Testis (tissue), 2 donors: ENCODE measurements at regions not wholly inside any gene's neighbourhood (a gene's known extent, or its start where the extent isn't known, plus 50 kb on each side); places are given as distances from the start of the nearest gene placed in this dataset.
"Not testable (repeated sequence)": the region's sequence is repeated elsewhere in the genome, so short reads cannot be mapped to it uniquely, and the experiment has no call there.

Experiments
- DNase-seq: peaks from one replicate; pipeline ENCODE4 v3.0.0-alpha.2; 2019
- H3K27ac ChIP-seq, 2 donors: fragments of 200-600 bp; sonication (generic); one replicate each; pipeline ENCODE4 v1.5.1; 2019
- H3K27me3 ChIP-seq: fragments of 200-600 bp; sonication (generic); one replicate; pipeline ENCODE4 v1.5.1; 2019
- H3K36me3 ChIP-seq: fragments of 200-600 bp; sonication (generic); one replicate; pipeline ENCODE4 v1.5.1; 2017; ENCODE audit warnings: low read depth; ENCODE audit errors: missing control alignments
- H3K4me1 ChIP-seq: fragments of 200-600 bp; sonication (generic); one replicate; pipeline ENCODE4 v1.5.1; 2019
- H3K4me3 ChIP-seq, 2 donors: fragments of 200-600 bp; sonication (generic); one replicate each; pipeline ENCODE4 v1.5.1; 2017 to 2019
- H3K9me3 ChIP-seq: fragments of 200-600 bp; sonication (generic); one replicate; pipeline ENCODE4 v1.5.1; 2017
- POLR2A ChIP-seq: fragments of 450-650 bp; IDR thresholded peaks from one replicate; pipeline ENCODE4 v1.6.1; 2017; ENCODE audit warnings: antibody characterized with exemption, mild to moderate bottlenecking, moderate library complexity
- WGBS, 2 donors: methylation state at CpG; one replicate each; pipeline ENCODE4 v1.1.5; 2018; 5-methylcytosine and 5-hydroxymethylcytosine counted together
- intact Hi-C: fragments of 100-400 bp; cut with DNase I; formaldehyde crosslinking; loops from one replicate; pipeline ENCODE4 v1.15.1; 2023; ENCODE audit warnings: low total_unique reads
- TF ChIP-seq, protein P1 (sequence below), 3 experiments: fragments of 450-650 bp in 2 of 3; fragments of 200-600 bp in 1 of 3; sonication (generic) in 1 of 3; IDR thresholded peaks; one replicate each; pipeline ENCODE4 v1.5.1; 2016 to 2019; ENCODE audit warnings: antibody characterized with exemption in 3 of 3, mild to moderate bottlenecking in 2 of 3, moderate library complexity in 1 of 3

DNA sequence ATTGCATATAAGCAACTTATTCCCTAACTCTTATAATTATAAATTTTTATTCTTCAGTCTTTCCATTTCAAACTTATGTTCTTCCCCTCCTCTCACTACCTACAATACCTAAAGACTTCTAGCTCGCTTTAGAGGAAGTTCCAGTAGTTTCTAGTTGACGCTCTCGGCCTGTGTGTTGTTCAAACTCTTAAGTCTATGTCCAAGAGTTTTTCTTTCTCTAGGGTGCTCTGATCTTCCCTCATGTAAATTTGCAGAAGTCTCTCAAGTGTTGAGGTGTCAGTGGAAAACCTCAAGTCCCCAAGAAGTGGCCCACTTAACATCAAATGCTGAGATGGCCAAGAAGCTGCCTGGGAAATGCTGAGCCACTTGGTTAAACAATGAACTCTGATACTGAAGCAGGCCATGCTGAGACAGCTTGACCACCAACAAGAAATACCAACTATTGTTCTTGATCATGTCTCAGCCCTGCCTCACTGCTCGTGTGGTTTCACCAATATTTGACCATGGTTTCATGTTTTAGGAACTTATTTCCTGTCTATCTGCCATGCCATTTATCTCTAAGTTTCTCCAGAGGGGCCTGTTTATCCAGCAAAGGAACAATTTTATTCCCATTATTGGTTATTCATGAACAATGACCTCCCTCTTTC is 100.9 kb upstream of the TCF21 start:
- no peaks in the 10 kb centered on the region for H3K36me3 ChIP-seq
- DNase-seq, result no peak
- intact Hi-C loops, result no loop called here
- H3K4me1 ChIP-seq, result no peaks in the 10 kb centered on the region
- WGBS, 2 donors, result 95 to 97% methylated on average over 4 of the region's 4 CpGs
- H3K9me3 ChIP-seq, result no peaks in the 10 kb centered on the region
- no peaks in the 10 kb centered on the region for H3K27me3 ChIP-seq
- no peak overlapping the region for H3K27ac ChIP-seq
- no peak for TF ChIP-seq POLR2A
- TF ChIP-seq, protein P1, sequence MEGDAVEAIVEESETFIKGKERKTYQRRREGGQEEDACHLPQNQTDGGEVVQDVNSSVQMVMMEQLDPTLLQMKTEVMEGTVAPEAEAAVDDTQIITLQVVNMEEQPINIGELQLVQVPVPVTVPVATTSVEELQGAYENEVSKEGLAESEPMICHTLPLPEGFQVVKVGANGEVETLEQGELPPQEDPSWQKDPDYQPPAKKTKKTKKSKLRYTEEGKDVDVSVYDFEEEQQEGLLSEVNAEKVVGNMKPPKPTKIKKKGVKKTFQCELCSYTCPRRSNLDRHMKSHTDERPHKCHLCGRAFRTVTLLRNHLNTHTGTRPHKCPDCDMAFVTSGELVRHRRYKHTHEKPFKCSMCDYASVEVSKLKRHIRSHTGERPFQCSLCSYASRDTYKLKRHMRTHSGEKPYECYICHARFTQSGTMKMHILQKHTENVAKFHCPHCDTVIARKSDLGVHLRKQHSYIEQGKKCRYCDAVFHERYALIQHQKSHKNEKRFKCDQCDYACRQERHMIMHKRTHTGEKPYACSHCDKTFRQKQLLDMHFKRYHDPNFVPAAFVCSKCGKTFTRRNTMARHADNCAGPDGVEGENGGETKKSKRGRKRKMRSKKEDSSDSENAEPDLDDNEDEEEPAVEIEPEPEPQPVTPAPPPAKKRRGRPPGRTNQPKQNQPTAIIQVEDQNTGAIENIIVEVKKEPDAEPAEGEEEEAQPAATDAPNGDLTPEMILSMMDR (IDR thresholded peaks at IDR 0.05), result no peak
- H3K4me3 ChIP-seq, result no peak overlapping the region

DNA sequence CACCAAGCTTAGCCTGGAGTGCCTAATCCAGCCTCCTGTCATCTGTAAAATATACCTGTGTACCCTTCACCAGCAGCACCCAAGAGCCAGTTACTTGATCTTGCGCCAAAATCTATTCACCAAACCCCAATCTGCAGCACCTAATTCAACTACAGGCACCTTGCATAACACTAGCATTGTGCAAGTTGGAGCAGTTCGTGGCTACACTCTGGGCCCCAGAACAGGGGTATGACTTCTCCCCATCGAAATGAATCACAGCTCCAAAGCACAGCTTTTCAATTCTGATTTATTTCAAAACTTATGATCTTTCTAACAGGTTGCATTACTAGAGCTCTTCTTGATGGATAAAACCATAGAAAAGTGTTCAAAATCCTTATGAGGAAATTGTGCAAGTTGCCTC is 100.4 kb upstream of the TCF21 start:
- intact Hi-C loops, result no loop called here
- no peaks in the 10 kb centered on the region for H3K27me3 ChIP-seq
- TF ChIP-seq, protein P1 (IDR thresholded peaks at IDR 0.05), result no peak
- no peak for TF ChIP-seq POLR2A
- H3K4me1 ChIP-seq, result no peaks in the 10 kb centered on the region
- no peaks in the 10 kb centered on the region for H3K36me3 ChIP-seq
- WGBS, 2 donors, result 95 to 96% methylated on average over 3 of the region's 3 CpGs
- no peaks in the 10 kb centered on the region for H3K9me3 ChIP-seq
- DNase-seq, result no peak
- no peak overlapping the region for H3K4me3 ChIP-seq
- no peak overlapping the region for H3K27ac ChIP-seq

- H3K9me3 ChIP-seq, H3K4me3 ChIP-seq, intact Hi-C loops, H3K27me3 ChIP-seq, H3K27ac ChIP-seq, H3K4me1 ChIP-seq, DNase-seq, H3K36me3 ChIP-seq: not testable (repeated sequence)
- 93 to 94% methylated on average over 1 of the region's 1 CpG for WGBS, 2 donors
These were observed 99.5 kb upstream of the TCF21 start for GRCh38 chr6:133789449-133789848.

- H3K27ac ChIP-seq, intact Hi-C loops, H3K27me3 ChIP-seq, DNase-seq, H3K4me3 ChIP-seq, H3K4me1 ChIP-seq, H3K36me3 ChIP-seq, H3K9me3 ChIP-seq: not testable (repeated sequence)
These were observed 98.2 kb upstream of the TCF21 start for GRCh38 chr6:133790756-133791155.

DNA sequence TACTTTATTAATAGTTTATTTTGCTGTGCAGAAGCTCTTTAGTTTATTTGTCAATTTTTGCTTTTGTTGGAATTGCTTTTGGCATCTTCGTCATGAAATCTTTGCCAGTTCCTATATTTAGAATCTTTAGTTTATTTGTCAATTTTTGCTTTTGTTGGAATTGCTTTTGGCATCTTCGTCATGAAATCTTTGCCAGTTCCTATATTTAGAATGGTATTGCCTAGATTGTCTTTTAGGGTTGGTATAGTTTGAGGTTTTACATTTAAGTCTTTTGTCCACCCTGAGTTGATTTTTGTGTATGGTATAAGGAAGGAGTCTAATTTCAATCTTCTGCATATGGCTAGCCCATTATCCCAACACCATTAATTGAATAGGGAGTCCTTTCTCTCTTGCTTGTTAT is 93.9 kb upstream of the TCF21 start:
- H3K27me3 ChIP-seq, H3K36me3 ChIP-seq, intact Hi-C loops, H3K4me3 ChIP-seq, H3K9me3 ChIP-seq, H3K27ac ChIP-seq, H3K4me1 ChIP-seq, DNase-seq: not testable (repeated sequence)
- 58 to 67% methylated on average over 2 of the region's 2 CpGs for WGBS, 2 donors

- no peak for TF ChIP-seq POLR2A
- TF ChIP-seq, protein P1 (IDR thresholded peaks at IDR 0.05), result no peak
- H3K4me1 ChIP-seq, result no peaks in the 10 kb centered on the region
- no peaks in the 10 kb centered on the region for H3K27me3 ChIP-seq
- no peak for DNase-seq
- H3K9me3 ChIP-seq, result no peaks in the 10 kb centered on the region
- intact Hi-C loops, result no loop called here
- H3K27ac ChIP-seq, result no peak overlapping the region
- H3K4me3 ChIP-seq, result no peak overlapping the region
- no peaks in the 10 kb centered on the region for H3K36me3 ChIP-seq
- 78 to 89% methylated on average over 1 of the region's 1 CpG for WGBS, 2 donors
These were observed 92.7 kb upstream of the TCF21 start for GRCh38 chr6:133796235-133796634.
